ENCODE measurements at regions not wholly inside any gene's neighbourhood (a gene's known extent, or its start where the extent isn't known, plus 50 kb on each side); places are given as distances from the start of the nearest gene placed in this dataset.

- DNase-seq, result no peak
Observed at GRCh38 chr5:4137781-4138180, 542.1 kb downstream of the IRX1 start.

GRCh38 chr5:4142842-4143241, 547.2 kb downstream of the IRX1 start:
- DNase-seq, result no peak

GRCh38 chr5:4144411-4145007, 548.9 kb downstream of the IRX1 start:
- DNase-seq, result no peak

DNA sequence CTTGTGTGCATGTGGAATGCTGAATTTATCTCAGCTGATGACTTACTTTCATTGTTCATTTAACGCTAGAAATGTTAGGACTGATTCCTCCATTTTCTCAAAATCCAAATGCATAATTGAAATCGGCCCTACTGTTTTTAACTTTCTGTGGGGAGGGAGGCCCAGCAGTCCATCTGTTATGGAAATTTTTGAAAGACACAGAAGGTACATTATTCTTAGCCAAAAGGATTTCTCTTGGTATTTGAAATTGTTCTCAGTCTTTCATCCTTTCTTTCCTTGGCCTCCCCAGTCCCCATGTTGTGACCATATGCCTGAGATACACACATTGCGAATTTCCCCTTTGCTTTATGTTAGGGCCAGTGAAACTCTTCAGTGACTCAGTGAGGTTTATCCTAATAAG, 549.9 kb downstream of the IRX1 start:
- DNase-seq, result no peak

DNA sequence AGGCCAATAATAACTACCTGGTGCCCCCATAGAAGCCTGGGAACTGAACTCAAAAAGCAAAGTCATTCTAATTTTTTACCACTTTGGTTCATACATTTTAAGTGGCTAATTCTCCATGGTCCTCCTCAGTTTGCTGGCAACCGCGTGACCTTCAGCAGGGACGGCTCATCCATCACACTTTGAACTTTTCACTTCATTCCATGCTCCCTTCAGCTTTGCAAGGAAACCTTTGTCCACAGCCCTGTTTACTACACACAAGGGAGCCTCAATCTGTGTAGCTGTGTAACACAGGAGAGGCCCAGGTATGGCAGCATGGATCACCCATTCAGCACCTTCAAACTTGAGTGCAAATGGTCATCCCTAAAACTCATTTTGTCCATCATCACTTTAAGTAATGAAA, 552.4 kb downstream of the IRX1 start:
- DNase-seq, result no peak

- DNase-seq, result no peak
Observed at GRCh38 chr5:4150067-4150466, 554.4 kb downstream of the IRX1 start.

- DNase-seq, result no peak
Observed at GRCh38 chr5:4156153-4156552, 560.5 kb downstream of the IRX1 start.

- no peak for DNase-seq
Observed at GRCh38 chr5:4156889-4157288, 561.3 kb downstream of the IRX1 start.

GRCh38 chr5:4158750-4159447, 563.3 kb downstream of the IRX1 start:
- DNase-seq, result no peak

DNA sequence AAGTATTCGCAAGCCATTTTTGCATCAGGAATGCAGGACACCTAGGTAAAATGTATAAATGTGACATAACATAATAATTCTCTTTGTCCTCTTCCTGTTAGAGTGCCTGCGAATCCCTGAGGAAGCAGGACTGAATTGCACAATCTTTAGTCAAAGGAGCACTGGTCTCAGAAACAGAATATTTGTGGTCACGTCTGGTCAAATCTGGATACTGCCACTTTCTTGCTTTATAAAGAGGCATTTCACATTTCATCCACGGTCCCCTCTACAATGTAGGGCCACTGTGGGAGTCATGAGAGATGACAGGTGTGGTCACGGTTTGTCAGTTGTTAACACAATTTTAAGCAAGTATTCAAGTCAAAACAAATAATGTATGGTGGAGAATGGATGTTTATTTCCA, 564.0 kb downstream of the IRX1 start:
- DNase-seq, result no peak

DNA sequence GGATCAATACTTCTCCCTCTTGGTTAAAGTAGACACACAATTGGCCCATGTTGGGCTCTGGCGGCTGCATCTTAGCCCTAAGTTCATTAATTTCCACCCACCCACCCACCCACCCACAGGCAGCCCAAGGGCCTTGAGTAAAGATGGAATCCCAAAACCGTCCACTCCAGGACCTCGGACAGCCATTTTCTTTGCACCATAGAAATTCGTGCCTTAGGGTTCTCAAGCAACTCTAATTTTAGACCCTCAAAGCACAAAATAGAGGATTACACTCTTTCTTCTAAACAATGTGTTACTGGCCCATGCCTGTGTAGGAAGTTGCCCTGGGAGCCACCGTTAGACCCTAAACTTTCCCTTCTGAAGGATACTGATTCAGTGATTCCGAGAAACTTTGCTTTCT, 568.5 kb downstream of the IRX1 start:
- DNase-seq, result no peak

- DNase-seq, result no peak
Observed at GRCh38 chr5:4180703-4181102, 585.1 kb downstream of the IRX1 start.

- DNase-seq, result no peak
Observed at GRCh38 chr5:4182144-4182543, 586.5 kb downstream of the IRX1 start.

- DNase-seq, result no peak
Observed at GRCh38 chr5:4185127-4185526, 589.5 kb downstream of the IRX1 start.

- no peak for DNase-seq
Observed at GRCh38 chr5:4188704-4189103, 593.1 kb downstream of the IRX1 start.

GRCh38 chr5:4189317-4189716, 593.7 kb downstream of the IRX1 start:
- no peak for DNase-seq

- no peak for DNase-seq
Observed at GRCh38 chr5:4191041-4191440, 595.4 kb downstream of the IRX1 start.

DNA sequence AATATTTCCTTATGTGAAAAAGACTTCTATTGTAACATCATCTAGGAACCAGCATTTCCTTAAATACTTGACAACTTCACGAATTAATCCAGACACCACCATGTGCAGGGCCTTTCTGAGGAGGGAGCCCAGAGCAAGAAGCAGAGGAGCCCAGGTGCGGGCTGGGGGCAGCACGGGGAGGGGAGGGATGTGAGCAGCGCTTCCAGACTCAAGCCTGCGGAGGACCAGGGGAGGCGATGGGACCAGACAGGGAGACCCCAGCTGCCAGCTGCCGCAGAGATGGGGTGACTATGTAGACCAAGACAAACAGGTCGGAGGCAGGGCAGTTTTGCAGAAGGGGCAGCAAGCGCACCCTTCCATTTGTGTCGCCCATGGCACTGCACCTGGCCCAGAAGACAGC, 596.1 kb downstream of the IRX1 start:
- no peak for DNase-seq

GRCh38 chr5:4192111-4192510, 596.5 kb downstream of the IRX1 start:
- no peak for DNase-seq

- DNase-seq, result no peak
Observed at GRCh38 chr5:4196744-4197143, 601.1 kb downstream of the IRX1 start.

DNA sequence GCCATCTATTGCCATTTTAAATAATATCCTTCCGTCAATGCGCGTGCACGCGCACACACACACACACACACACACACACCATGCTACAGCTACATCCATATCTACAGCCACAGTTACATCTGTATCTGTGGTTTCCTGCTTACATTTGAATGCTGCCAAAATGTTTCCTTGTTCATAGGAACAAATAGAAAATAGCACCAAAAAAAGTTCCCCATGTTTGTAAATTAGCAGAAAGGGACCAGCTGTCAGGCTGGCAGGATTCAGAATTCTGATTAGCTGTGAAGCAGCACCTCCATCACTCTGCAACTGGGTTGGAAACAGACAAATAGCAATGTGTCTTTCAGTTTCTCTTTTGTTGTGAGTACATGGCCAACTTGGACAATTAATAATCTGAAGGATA, 601.5 kb downstream of the IRX1 start:
- DNase-seq, result no peak

- DNase-seq, result no peak
Observed at GRCh38 chr5:4198461-4198860, 602.8 kb downstream of the IRX1 start.

DNA sequence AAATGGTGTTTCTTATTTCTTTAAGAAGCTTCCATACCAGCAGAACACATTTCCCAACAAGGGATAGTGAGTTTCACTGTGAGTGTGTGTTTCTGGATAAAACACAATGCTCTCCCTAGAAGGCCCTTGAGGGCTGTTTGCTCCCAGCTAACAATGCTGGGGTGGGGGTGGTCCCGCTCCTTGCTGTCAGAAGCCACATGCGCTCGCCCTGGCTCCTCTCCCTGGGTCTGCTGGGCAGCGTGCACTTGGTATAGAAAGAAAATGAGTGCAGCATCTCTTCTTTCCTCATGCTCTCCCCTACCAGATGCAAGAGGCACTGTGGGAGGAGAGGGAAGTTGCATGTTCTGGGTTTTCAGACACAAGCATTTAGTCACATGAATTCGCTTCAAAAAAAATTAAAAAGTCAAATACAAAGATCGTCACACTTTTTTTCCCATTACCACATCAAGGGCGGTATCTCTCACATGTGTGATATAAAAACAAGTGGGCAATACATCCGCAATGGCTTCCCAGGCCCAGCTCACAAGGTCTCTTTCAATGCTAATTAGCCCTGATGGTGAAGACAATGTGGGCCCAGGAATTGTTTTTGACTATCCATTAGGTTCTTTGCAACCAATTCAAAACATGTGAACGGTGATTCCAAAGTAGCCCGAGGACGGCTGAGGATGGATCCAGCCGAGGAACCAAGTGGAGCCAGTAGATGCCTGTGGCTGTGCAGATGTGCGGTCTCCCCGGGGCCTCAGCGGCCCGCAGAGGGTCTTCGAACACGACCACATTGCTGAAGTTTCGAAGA, 603.6 kb downstream of the IRX1 start:
- DNase-seq, result no peak

GRCh38 chr5:4203146-4203545, 607.5 kb downstream of the IRX1 start:
- DNase-seq, result no peak

Measured in activated naive CD4-positive, alpha-beta T cell treated with Interleukin-2 at 50 U/mL for 16 hours (primary cell).